MCF 10A (cell line): ENCODE measurements at regions not wholly inside any gene's neighbourhood (a gene's known extent, or its start where the extent isn't known, plus 50 kb on each side); places are given as distances from the start of the nearest gene placed in this dataset.

Experiments used
- BruUV-seq: library from RNA; stranded (reverse); fragments of 400-500 nt; replicated peaks from 2 replicates; lab custom pipeline; 2021; lab: Mats Ljungman, UMichigan
- CTCF ChIA-PET: fragments of 300-600 bp; sonication (Branson Sonifier 250); formaldehyde crosslinking; extraction: SDS; loops from one replicate; lab custom pipeline; 2021; ENCODE audit warnings: antibody characterized with exemption, inconsistent platforms; lab: Yijun Ruan, JAX
- POLR2A ChIA-PET: fragments of 300-600, 350-650 bp; sonication (Branson Sonifier 250); formaldehyde crosslinking; extraction: SDS; loops from one replicate; lab custom pipeline; 2020; ENCODE audit warnings: antibody characterized with exemption, inconsistent platforms; lab: Yijun Ruan, JAX
- DNase-seq: peaks from one replicate; pipeline ENCODE4 v3.0.0-alpha.2; 2018; ENCODE audit not compliant: unreplicated experiment
- H3K27ac Mint-ChIP-seq: one replicate; pipeline ENCODE4 v1.8.0; 2022; ENCODE audit warnings: mild to moderate bottlenecking, low read depth, mixed read lengths; ENCODE audit not compliant: unreplicated experiment
- H3K27me3 Mint-ChIP-seq: one replicate; pipeline ENCODE4 v1.8.0; 2022; ENCODE audit warnings: mixed read lengths; ENCODE audit not compliant: insufficient read depth, unreplicated experiment
- H3K36me3 Mint-ChIP-seq: one replicate; pipeline ENCODE4 v1.8.0; 2022; ENCODE audit warnings: mild to moderate bottlenecking, moderate library complexity, mixed read lengths; ENCODE audit not compliant: insufficient read depth, unreplicated experiment
- H3K4me1 Mint-ChIP-seq: one replicate; pipeline ENCODE4 v1.8.0; 2022; ENCODE audit warnings: mixed read lengths; ENCODE audit not compliant: insufficient read depth, unreplicated experiment
- H3K4me3 Mint-ChIP-seq: one replicate; pipeline ENCODE4 v1.8.0; 2022; ENCODE audit warnings: mild to moderate bottlenecking, moderate library complexity, mixed read lengths; ENCODE audit not compliant: unreplicated experiment
- H3K9me3 Mint-ChIP-seq: one replicate; pipeline ENCODE4 v1.8.0; 2022; ENCODE audit warnings: mixed read lengths; ENCODE audit not compliant: unreplicated experiment
- CTCF ChIP-seq: fragments of 200-600 bp; IDR thresholded peaks from one replicate; pipeline ENCODE4 v1.8.0; 2022; ENCODE audit warnings: antibody characterized with exemption, mild to moderate bottlenecking; ENCODE audit not compliant: unreplicated experiment
- intact Hi-C: fragments of 100-400 bp; cut with micrococcal nuclease; formaldehyde crosslinking; loops from 2 replicates; pipeline ENCODE4 v1.14.1; 2022

GRCh38 chr5:171599957-171600612 lies 180.6 kb downstream of the FGF18 start:
- no peak for TF ChIP-seq CTCF
- no TSS peak for BruUV-seq
- no peak for DNase-seq
- ChIA-PET POLR2A (no interaction called here), CTCF (interaction anchor here (0.6 kb wide), 1 partner anchor 10 kb away, joined by 3 read pairs; no protein-coding TSS in a partner anchor)
- H3K4me3 Mint-ChIP-seq, result no peak overlapping the region
- H3K9me3 Mint-ChIP-seq, result no peaks in the 10 kb centered on the region
- H3K27ac Mint-ChIP-seq, result no peak overlapping the region
- intact Hi-C loops, result no loop called here
- peaks cover 16% of the 10 kb centered on the region for H3K27me3 Mint-ChIP-seq
- peaks cover 25% of the 10 kb centered on the region for H3K4me1 Mint-ChIP-seq
- no peaks in the 10 kb centered on the region for H3K36me3 Mint-ChIP-seq

GRCh38 chr5:171600741-171601265 lies 181.4 kb downstream of the FGF18 start:
- intact Hi-C loops, result no loop called here
- Mint-ChIP-seq H3K36me3 (no peaks in the 10 kb centered on the region), H3K4me3 (no peak overlapping the region), H3K4me1 (peaks cover 20% of the 10 kb centered on the region), H3K27ac (no peak overlapping the region), H3K9me3 (peaks cover under 1% of the 10 kb centered on the region), H3K27me3 (peaks cover 17% of the 10 kb centered on the region)
- peak; percentile 32 for DNase-seq
- CTCF ChIA-PET, result no interaction called here
- TF ChIP-seq CTCF, result no peak
- BruUV-seq, result no TSS peak
- POLR2A ChIA-PET, result interaction anchor here (0.7 kb wide), 1 partner anchor 48 kb away, joined by 3 read pairs; no protein-coding TSS in a partner anchor

- Mint-ChIP-seq H3K36me3 (no peaks in the 10 kb centered on the region), H3K27me3 (peaks cover 17% of the 10 kb centered on the region), H3K9me3 (peaks cover 6% of the 10 kb centered on the region), H3K27ac (no peak overlapping the region), H3K4me3 (no peak overlapping the region), H3K4me1 (peaks cover 14% of the 10 kb centered on the region)
- ChIA-PET POLR2A (interaction anchor here (0.7 kb wide), 2 partner anchors 21 to 48 kb away, joined by 3 read pairs; no protein-coding TSS in a partner anchor), CTCF (interaction anchor here (0.7 to 1.1 kb wide), 3 partner anchors 10 to 183 kb away, joined by 4 to 5 read pairs (median 5); no protein-coding TSS in a partner anchor)
- no TSS peak for BruUV-seq
- no peak for DNase-seq
- no peak for TF ChIP-seq CTCF
- intact Hi-C loops, result no loop called here
These were observed 181.9 kb downstream of the FGF18 start for GRCh38 chr5:171601266-171601881.

GRCh38 chr5:171603591-171603990 lies 182.0 kb upstream of the SMIM23 start:
- DNase-seq, result no peak
- no peak overlapping the region for H3K4me3 Mint-ChIP-seq
- H3K36me3 Mint-ChIP-seq, result no peaks in the 10 kb centered on the region
- peaks cover 16% of the 10 kb centered on the region for H3K9me3 Mint-ChIP-seq
- no peak overlapping the region for H3K27ac Mint-ChIP-seq
- peaks cover 17% of the 10 kb centered on the region for H3K27me3 Mint-ChIP-seq
- ChIA-PET POLR2A (no interaction called here), CTCF (interaction anchor here (0.6 kb wide), 1 partner anchor 11 kb away, joined by 3 read pairs; no protein-coding TSS in a partner anchor)
- H3K4me1 Mint-ChIP-seq, result peaks cover 11% of the 10 kb centered on the region
- intact Hi-C loops, result no loop called here
- BruUV-seq, result no TSS peak
- TF ChIP-seq CTCF, result no peak
